K562 (cell line): ENCODE measurements at regions not wholly inside any gene's neighbourhood (a gene's known extent, or its start where the extent isn't known, plus 50 kb on each side); places are given as distances from the start of the nearest gene placed in this dataset.

Experiments used
- ATAC-seq: fragments of 200-7000 bp; cut with Tn5 transposase; 3 replicates; pipeline ENCODE4 v1.9.1; 2020; ENCODE audit warnings: moderate library complexity
- BruUV-seq: library from RNA; stranded (reverse); fragments of 400-500 nt; replicated peaks from 2 replicates; lab custom pipeline; 2021; lab: Mats Ljungman, UMichigan
- CTCF ChIA-PET: fragments of 300-600 bp; formaldehyde crosslinking; extraction: SDS; loops from one replicate; lab custom pipeline; 2021; ENCODE audit warnings: low intra/inter-chr PET ratio; lab: Yijun Ruan, JAX
- POLR2A ChIA-PET: fragments of 300-600, 350-650 bp; sonication (Branson Sonifier 250); formaldehyde crosslinking; extraction: SDS; loops from one replicate; lab custom pipeline; 2021; ENCODE audit warnings: antibody characterized with exemption, inconsistent platforms; lab: Yijun Ruan, JAX
- DNase-seq, 4 experiments: peaks; one replicate each; pipeline versions ENCODE4 v3.0.0 to v3.0.0-alpha.2; 2011 to 2018; ENCODE audit warnings: low spot score in 3 of 4, mixed read lengths in 3 of 4; ENCODE audit errors: extremely low read depth in 1 of 4
- FAIRE-seq: peaks from 2 replicates; lab custom pipeline; 2011; peaks lifted over from hg19 to GRCh38; lab: Jason Lieb, UNC
- H2AFZ ChIP-seq: 2 replicates; pipeline ENCODE4 v1.6.0; 2011; ENCODE audit warnings: low read depth, low read length, control low read depth, inconsistent platforms
- H3K27ac ChIP-seq: fragments of 200-600 bp; 3 replicates; pipeline ENCODE4 v1.8.0; 2011; ENCODE audit warnings: low read depth, mild to moderate bottlenecking, control low read depth, inconsistent platforms, low read length, moderate library complexity, mixed read lengths; ENCODE audit errors: extremely low read depth
- H3K27me3 ChIP-seq, 2 experiments: fragments of 300-600 bp in 1 of 2; 2 replicates in 1 of 2; 3 replicates in 1 of 2; pipeline versions ENCODE4 v1.6.0 to v1.8.0; 2011; ENCODE audit warnings: inconsistent platforms in 2 of 2, low read length in 2 of 2, mild to moderate bottlenecking in 1 of 2, mixed read lengths in 1 of 2, moderate library complexity in 1 of 2; ENCODE audit not compliant: control insufficient read depth in 2 of 2, insufficient read depth in 2 of 2
- H3K36me3 ChIP-seq: fragments of 300-600 bp; 3 replicates; pipeline ENCODE4 v1.8.0; 2011; ENCODE audit warnings: mild to moderate bottlenecking, low read length, inconsistent platforms; ENCODE audit not compliant: control insufficient read depth, insufficient read depth
- H3K4me1 ChIP-seq, 2 experiments: fragments of 200-600 bp in 1 of 2; replicated peaks in 1 of 2; 2 replicates in 1 of 2; 3 replicates in 1 of 2; pipeline versions ENCODE4 v1.5.1 to v1.8.0; 2011; ENCODE audit warnings: inconsistent platforms in 2 of 2, low read length in 2 of 2, mild to moderate bottlenecking in 1 of 2, mixed read lengths in 1 of 2, moderate library complexity in 1 of 2; ENCODE audit not compliant: control insufficient read depth in 2 of 2, insufficient read depth in 2 of 2
- H3K4me2 ChIP-seq: 2 replicates; pipeline ENCODE4 v1.6.1; 2011; ENCODE audit warnings: low read length, control low read depth, inconsistent platforms, mixed read lengths; ENCODE audit not compliant: insufficient read depth
- H3K4me3 ChIP-seq: fragments of 200-600 bp; sonication (generic), shearing (Covaris generic); 2 replicates; pipeline ENCODE4 v1.5.1; 2016; ENCODE audit warnings: control low read depth, inconsistent platforms
- H3K79me2 ChIP-seq: fragments of 200-600 bp; 3 replicates; pipeline ENCODE4 v1.8.0; 2011; ENCODE audit warnings: low read length, inconsistent platforms; ENCODE audit not compliant: control insufficient read depth, insufficient read depth
- H3K9ac ChIP-seq, 2 experiments: 2 replicates each; pipeline versions ENCODE4 v1.6.0 to v1.6.1; 2011; ENCODE audit warnings: low read depth in 2 of 2, low read length in 2 of 2, control low read depth in 1 of 2, inconsistent platforms in 1 of 2, mild to moderate bottlenecking in 1 of 2, mixed read lengths in 1 of 2; ENCODE audit not compliant: insufficient read depth in 1 of 2
- H3K9me1 ChIP-seq: one replicate; pipeline ENCODE4 v1.6.0; 2011; ENCODE audit warnings: inconsistent platforms, mild to moderate bottlenecking, low read length, moderate library complexity; ENCODE audit not compliant: control insufficient read depth, insufficient read depth
- H3K9me3 ChIP-seq: replicated peaks from 2 replicates; pipeline ENCODE4 v1.5.1; 2011; ENCODE audit warnings: low read depth, low read length, inconsistent platforms; ENCODE audit not compliant: control insufficient read depth, insufficient read depth
- H4K20me1 ChIP-seq: replicated peaks from 2 replicates; pipeline ENCODE4 v1.6.1; 2011; ENCODE audit warnings: low read length, inconsistent platforms, mixed read lengths; ENCODE audit not compliant: control insufficient read depth, insufficient read depth
- BACH1 ChIP-seq: fragments of 200-800 bp; sonication (Bioruptor generic); IDR thresholded peaks from 2 replicates; pipeline ENCODE4 v1.6.1; 2016; ENCODE audit warnings: missing genetic modification characterization, missing compliant biosample characterization
- BRD9 ChIP-seq: fragments of 450-650 bp; IDR thresholded peaks from 2 replicates; pipeline ENCODE4 v1.6.1; 2018; ENCODE audit warnings: low read depth; ENCODE audit not compliant: partially characterized antibody
- CHD2 ChIP-seq: IDR thresholded peaks from 2 replicates; pipeline ENCODE4 v1.6.1; 2011; ENCODE audit warnings: low read depth, low read length
- ETS2 ChIP-seq: IDR thresholded peaks from 2 replicates; pipeline ENCODE4 v1.6.1; 2016; ENCODE audit warnings: borderline replicate concordance, missing genetic modification characterization, mild to moderate bottlenecking, moderate library complexity, missing compliant biosample characterization; ENCODE audit not compliant: poor library complexity, severe bottlenecking
- MAFF ChIP-seq: IDR thresholded peaks from 2 replicates; pipeline ENCODE4 v1.6.1; 2012; ENCODE audit warnings: low read length, improper control_type of control experiment
- MAFK ChIP-seq: IDR thresholded peaks from 2 replicates; pipeline ENCODE4 v1.6.1; 2011; ENCODE audit warnings: low read length, improper control_type of control experiment
- PHB ChIP-seq: fragments of 250-450 bp; sonication (Bioruptor Pico); IDR thresholded peaks from 2 replicates; pipeline ENCODE4 v1.5.0; 2021
- POLR2A ChIP-seq: fragments of 450-650 bp; conservative IDR thresholded peaks from 2 replicates; pipeline ENCODE4 v1.6.1; 2016
- PPARD ChIP-seq: fragments of 250-450 bp; sonication (Bioruptor Pico); IDR thresholded peaks from 2 replicates; pipeline ENCODE4 v1.8.0; 2022; ENCODE audit warnings: inconsistent platforms, mild to moderate bottlenecking, moderate library complexity
- SAP30 ChIP-seq: fragments of 200-600 bp; sonication (generic); IDR thresholded peaks from 2 replicates; pipeline ENCODE4 v1.6.1; 2012; ENCODE audit warnings: borderline replicate concordance, low read depth, mild to moderate bottlenecking, moderate library complexity, low read length, control low read depth, inconsistent platforms; ENCODE audit not compliant: insufficient read depth, poor library complexity, severe bottlenecking
- SMARCB1 ChIP-seq: IDR thresholded peaks from 2 replicates; pipeline ENCODE4 v1.6.1; 2011; ENCODE audit warnings: improper control_type of control experiment, low read depth; ENCODE audit not compliant: insufficient read length
- SRSF9 ChIP-seq: fragments of 200-400 bp; formaldehyde crosslinking; IDR thresholded peaks from 2 replicates; pipeline ENCODE4 v1.6.1; 2017; ENCODE audit warnings: low read depth, low read length, borderline replicate concordance
- ZNF589 ChIP-seq: fragments of 200-800 bp; sonication (Bioruptor generic); IDR thresholded peaks from 2 replicates; pipeline ENCODE4 v1.6.1; 2016; ENCODE audit warnings: low read depth, missing genetic modification characterization, missing compliant biosample characterization
- ZNF766 ChIP-seq: fragments of 200-800 bp; sonication (Bioruptor generic); conservative IDR thresholded peaks from 2 replicates; pipeline ENCODE4 v1.6.1; 2016; ENCODE audit warnings: missing genetic modification characterization, missing compliant biosample characterization
- WGBS: fragments of 100-300 bp; shearing (Covaris generic); methylation state at CpG from one replicate; pipeline ENCODE4 v1.1.6; 2016; ENCODE audit warnings: low coverage, mixed read lengths; ENCODE audit not compliant: insufficient coverage; ENCODE audit errors: missing lambda C conversion rate; 5-methylcytosine and 5-hydroxymethylcytosine counted together
- in situ Hi-C: fragments of 300-500 bp; cut with MboI; formaldehyde crosslinking; loops from 4 replicates; pipeline ENCODE4 v1.15.0; 2018; ENCODE audit warnings: inconsistent platforms, mixed read lengths
- intact Hi-C: fragments of 100-400 bp; cut with micrococcal nuclease; formaldehyde crosslinking; loops from 2 replicates; pipeline ENCODE4 v1.14.2; 2022
- TF ChIP-seq, protein P1 (sequence below): fragments of 250-450 bp; sonication (Bioruptor Pico); IDR thresholded peaks from 2 replicates; pipeline ENCODE4 v1.5.0; 2021
- TF ChIP-seq, protein P2 (sequence below): fragments of 450-650 bp; IDR thresholded peaks from 2 replicates; pipeline ENCODE4 v1.6.1; 2016; ENCODE audit warnings: antibody characterized with exemption
- TF ChIP-seq, protein P3 (sequence below), 3 experiments: IDR thresholded peaks in 2 of 3; conservative IDR thresholded peaks in 1 of 3; 2 replicates each; pipeline ENCODE4 v1.5.1; 2011 to 2012; ENCODE audit warnings: low read length in 3 of 3, mild to moderate bottlenecking in 3 of 3, control low read depth in 2 of 3, improper control_type of control experiment in 1 of 3, inconsistent platforms in 1 of 3, low read depth in 1 of 3, mixed read lengths in 1 of 3, moderate library complexity in 1 of 3; ENCODE audit not compliant: insufficient read depth in 2 of 3
- TF ChIP-seq, protein P4 (sequence below): sonication (generic); formaldehyde crosslinking; IDR thresholded peaks from 2 replicates; pipeline ENCODE4 v1.8.0; 2022; ENCODE audit warnings: missing genetic modification reagents, mild to moderate bottlenecking, borderline replicate concordance

DNA sequence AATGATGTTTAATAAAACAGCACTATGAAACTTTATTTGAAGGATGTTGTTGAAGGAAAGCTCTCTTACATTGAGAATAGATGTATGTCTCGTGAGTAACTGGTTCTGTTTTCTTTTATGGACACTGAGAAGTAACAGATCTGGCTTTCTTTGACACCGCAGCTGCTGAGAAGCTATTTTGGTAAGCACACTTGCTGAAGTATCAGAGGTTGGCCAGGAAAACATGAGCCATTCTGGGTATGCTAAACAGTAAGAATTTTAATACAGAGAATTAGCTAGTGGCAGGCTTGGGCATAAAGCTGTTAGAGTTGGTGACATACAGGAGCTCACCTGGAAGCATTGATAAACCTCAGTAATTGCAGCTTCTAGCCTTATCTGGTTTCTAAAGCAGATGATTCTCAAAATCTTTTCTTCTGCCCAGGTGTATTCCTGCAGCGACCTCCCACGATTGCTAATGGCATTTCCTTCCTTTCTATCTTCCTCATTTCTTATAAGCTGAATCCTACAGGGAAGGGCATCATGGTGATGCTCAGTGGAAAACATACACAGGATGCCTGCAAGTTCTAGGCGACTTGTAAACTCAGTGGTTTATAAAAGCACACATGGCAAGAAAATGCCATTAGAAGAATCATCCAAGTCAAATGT lies 291.6 kb upstream of the SLC16A7 start (continued):
- TF ChIP-seq SAP30 (no peak), MAFK (no peak)
- TF ChIP-seq, protein P1, sequence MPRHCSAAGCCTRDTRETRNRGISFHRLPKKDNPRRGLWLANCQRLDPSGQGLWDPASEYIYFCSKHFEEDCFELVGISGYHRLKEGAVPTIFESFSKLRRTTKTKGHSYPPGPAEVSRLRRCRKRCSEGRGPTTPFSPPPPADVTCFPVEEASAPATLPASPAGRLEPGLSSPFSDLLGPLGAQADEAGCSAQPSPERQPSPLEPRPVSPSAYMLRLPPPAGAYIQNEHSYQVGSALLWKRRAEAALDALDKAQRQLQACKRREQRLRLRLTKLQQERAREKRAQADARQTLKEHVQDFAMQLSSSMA = no peak

DNA sequence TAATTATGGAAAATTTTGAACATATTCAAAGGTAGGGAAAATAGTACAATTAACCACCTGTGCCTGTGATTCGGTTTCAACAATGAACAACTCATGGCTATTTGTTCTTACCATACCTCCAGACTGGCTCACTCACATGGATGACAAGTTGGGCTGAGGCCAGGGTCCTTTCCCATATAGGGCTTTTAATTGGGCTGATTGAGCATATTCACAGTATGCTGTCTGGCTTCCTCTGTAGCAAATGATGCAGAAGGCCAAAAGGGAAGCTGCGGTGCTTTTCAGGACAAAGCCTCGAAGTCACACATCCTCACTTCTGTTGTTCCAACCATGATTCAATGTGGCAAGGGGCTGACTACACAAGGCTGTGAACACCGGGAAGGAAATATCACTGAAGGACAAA lies 297.5 kb upstream of the SLC16A7 start:
- ATAC-seq (no peak), FAIRE-seq (no peak), DNase-seq (no peak)
- no peaks in the 10 kb centered on the region for H3K9me1 ChIP-seq
- intact Hi-C loops = no loop called here
- in situ Hi-C loops = no loop called here
- H3K9ac ChIP-seq = no peak overlapping the region
- no peak overlapping the region for H2AFZ ChIP-seq
- H3K4me1 ChIP-seq = no peaks in the 10 kb centered on the region
- no TSS peak for BruUV-seq
- H3K27ac ChIP-seq = no peak overlapping the region
- no peaks in the 10 kb centered on the region; the same call in 1 of the 2 replicates for H3K9me3 ChIP-seq
- H3K4me3 ChIP-seq = no peak overlapping the region
- H4K20me1 ChIP-seq = no peaks in the 10 kb centered on the region
- 2% methylated on average over 4 of the region's 4 CpGs for WGBS
- H3K4me2 ChIP-seq = no peak overlapping the region
- no peaks in the 10 kb centered on the region for H3K27me3 ChIP-seq
- no peaks in the 10 kb centered on the region for H3K36me3 ChIP-seq
- ChIA-PET CTCF (no interaction called here), POLR2A (no interaction called here)
- H3K79me2 ChIP-seq = no peaks in the 10 kb centered on the region
- no peak for TF ChIP-seq SRSF9
- TF ChIP-seq ZNF766 = no peak
- TF ChIP-seq BACH1 (tag) = no peak
- TF ChIP-seq, protein P2, sequence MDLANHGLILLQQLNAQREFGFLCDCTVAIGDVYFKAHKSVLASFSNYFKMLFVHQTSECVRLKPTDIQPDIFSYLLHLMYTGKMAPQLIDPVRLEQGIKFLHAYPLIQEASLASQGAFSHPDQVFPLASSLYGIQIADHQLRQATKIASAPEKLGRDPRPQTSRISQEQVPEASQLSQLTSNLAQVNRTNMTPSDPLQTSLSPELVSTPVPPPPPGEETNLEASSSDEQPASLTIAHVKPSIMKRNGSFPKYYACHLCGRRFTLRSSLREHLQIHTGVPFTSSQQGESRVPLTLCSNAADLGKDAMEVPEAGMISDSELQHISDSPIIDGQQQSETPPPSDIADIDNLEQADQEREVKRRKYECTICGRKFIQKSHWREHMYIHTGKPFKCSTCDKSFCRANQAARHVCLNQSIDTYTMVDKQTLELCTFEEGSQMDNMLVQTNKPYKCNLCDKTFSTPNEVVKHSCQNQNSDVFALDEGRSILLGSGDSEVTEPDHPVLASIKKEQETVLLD = no peak
- TF ChIP-seq PHB (CRISPR knock-in tag) = no peak
- no peak for TF ChIP-seq BRD9
- no peak for TF ChIP-seq POLR2A
- no peak for TF ChIP-seq MAFF
- TF ChIP-seq, protein P3, sequence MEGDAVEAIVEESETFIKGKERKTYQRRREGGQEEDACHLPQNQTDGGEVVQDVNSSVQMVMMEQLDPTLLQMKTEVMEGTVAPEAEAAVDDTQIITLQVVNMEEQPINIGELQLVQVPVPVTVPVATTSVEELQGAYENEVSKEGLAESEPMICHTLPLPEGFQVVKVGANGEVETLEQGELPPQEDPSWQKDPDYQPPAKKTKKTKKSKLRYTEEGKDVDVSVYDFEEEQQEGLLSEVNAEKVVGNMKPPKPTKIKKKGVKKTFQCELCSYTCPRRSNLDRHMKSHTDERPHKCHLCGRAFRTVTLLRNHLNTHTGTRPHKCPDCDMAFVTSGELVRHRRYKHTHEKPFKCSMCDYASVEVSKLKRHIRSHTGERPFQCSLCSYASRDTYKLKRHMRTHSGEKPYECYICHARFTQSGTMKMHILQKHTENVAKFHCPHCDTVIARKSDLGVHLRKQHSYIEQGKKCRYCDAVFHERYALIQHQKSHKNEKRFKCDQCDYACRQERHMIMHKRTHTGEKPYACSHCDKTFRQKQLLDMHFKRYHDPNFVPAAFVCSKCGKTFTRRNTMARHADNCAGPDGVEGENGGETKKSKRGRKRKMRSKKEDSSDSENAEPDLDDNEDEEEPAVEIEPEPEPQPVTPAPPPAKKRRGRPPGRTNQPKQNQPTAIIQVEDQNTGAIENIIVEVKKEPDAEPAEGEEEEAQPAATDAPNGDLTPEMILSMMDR (IDR thresholded peaks at IDR 0.05 in 2 of 3, conservative IDR thresholded peaks at IDR 0.05 in 1 of 3; ENCODE audit: insufficient read depth in 2 of 3, low read depth in 1 of 3, low read length in 3 of 3) = no peak
- TF ChIP-seq CHD2 = no peak
- TF ChIP-seq PPARD (CRISPR knock-in tag) = no peak
- no peak for TF ChIP-seq SMARCB1
- TF ChIP-seq, protein P4, sequence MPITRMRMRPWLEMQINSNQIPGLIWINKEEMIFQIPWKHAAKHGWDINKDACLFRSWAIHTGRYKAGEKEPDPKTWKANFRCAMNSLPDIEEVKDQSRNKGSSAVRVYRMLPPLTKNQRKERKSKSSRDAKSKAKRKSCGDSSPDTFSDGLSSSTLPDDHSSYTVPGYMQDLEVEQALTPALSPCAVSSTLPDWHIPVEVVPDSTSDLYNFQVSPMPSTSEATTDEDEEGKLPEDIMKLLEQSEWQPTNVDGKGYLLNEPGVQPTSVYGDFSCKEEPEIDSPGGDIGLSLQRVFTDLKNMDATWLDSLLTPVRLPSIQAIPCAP (CRISPR knock-in tag) = no peak
- TF ChIP-seq ZNF589 = no peak
- TF ChIP-seq ETS2 = no peak
